H1 (cell line): ENCODE measurements at regions not wholly inside any gene's neighbourhood (a gene's known extent, or its start where the extent isn't known, plus 50 kb on each side); places are given as distances from the start of the nearest gene placed in this dataset.

Experiments used
- CTCF ChIA-PET: fragments of 300-600 bp; sonication (Branson Sonifier 250); formaldehyde crosslinking; loops from one replicate; lab custom pipeline; 2021; ENCODE audit not compliant: partially characterized antibody; lab: Charles Lee
- POLR2A ChIA-PET: fragments of 300-600 bp; sonication (Branson Sonifier 250); formaldehyde crosslinking; loops from one replicate; lab custom pipeline; 2021; ENCODE audit warnings: inconsistent platforms; ENCODE audit not compliant: partially characterized antibody; lab: Charles Lee
- DNase-seq, 2 experiments: peaks; one replicate each; pipeline versions ENCODE4 v3.0.0 to v3.0.0-alpha.2; 2010 to 2022; ENCODE audit warnings: low spot score in 2 of 2, low read depth in 1 of 2, mixed read lengths in 1 of 2
- FAIRE-seq: peaks from 2 replicates; lab custom pipeline; 2011; peaks lifted over from hg19 to GRCh38; lab: Jason Lieb, UNC
- H2AFZ ChIP-seq: 2 replicates; pipeline ENCODE4 v1.8.1; 2012; ENCODE audit warnings: low read length, inconsistent platforms
- H2AK5ac ChIP-seq: 2 replicates; pipeline ENCODE4 v1.6.1; 2013; ENCODE audit warnings: low read depth, low read length
- H2BK120ac ChIP-seq: replicated peaks from 2 replicates; pipeline ENCODE3; 2013; ENCODE audit warnings: low read depth, low read length, inconsistent platforms
- H2BK12ac ChIP-seq: 2 replicates; pipeline ENCODE4 v1.6.1; 2013; ENCODE audit warnings: low read depth, low read length
- H2BK15ac ChIP-seq: 2 replicates; pipeline ENCODE4 v1.6.1; 2013; ENCODE audit warnings: low read length
- H2BK20ac ChIP-seq: 2 replicates; pipeline ENCODE4 v1.6.1; 2013; ENCODE audit warnings: low read length
- H2BK5ac ChIP-seq: 2 replicates; pipeline ENCODE4 v1.6.1; 2013; ENCODE audit warnings: low read depth, low read length
- H3K14ac ChIP-seq: 2 replicates; pipeline ENCODE4 v1.6.1; 2013; ENCODE audit warnings: inconsistent platforms; ENCODE audit not compliant: insufficient read length
- H3K18ac ChIP-seq: 2 replicates; pipeline ENCODE4 v1.6.1; 2013; ENCODE audit warnings: low read length; ENCODE audit errors: extremely low read depth
- H3K23ac ChIP-seq: 2 replicates; pipeline ENCODE4 v1.6.1; 2013; ENCODE audit warnings: inconsistent platforms; ENCODE audit not compliant: insufficient read length
- H3K23me2 ChIP-seq: 2 replicates; pipeline ENCODE4 v1.6.1; 2013; ENCODE audit warnings: low read depth, low read length
- H3K27ac ChIP-seq: 2 replicates; pipeline ENCODE4 v1.6.1; 2011; ENCODE audit warnings: low read depth, low read length, inconsistent platforms
- H3K27me3 ChIP-seq, 4 experiments: replicated peaks in 1 of 4; 1 replicate in 1 of 4; 2 replicates in 3 of 4; pipeline versions ENCODE4 v1.6.1 to v1.8.1; 2011 to 2013; ENCODE audit warnings: low read length in 3 of 4, mild to moderate bottlenecking in 3 of 4, inconsistent platforms in 2 of 4, mixed read lengths in 2 of 4, moderate library complexity in 1 of 4; ENCODE audit not compliant: control insufficient read depth in 3 of 4, insufficient read depth in 3 of 4; ENCODE audit errors: extremely low read depth in 1 of 4
- H3K36me3 ChIP-seq, 4 experiments: 2 replicates each; pipeline versions ENCODE4 v1.6.1 to v1.8.1; 2011 to 2013; ENCODE audit warnings: mild to moderate bottlenecking in 4 of 4, low read length in 3 of 4, moderate library complexity in 2 of 4, control low read depth in 1 of 4, inconsistent platforms in 1 of 4; ENCODE audit not compliant: insufficient read depth in 4 of 4, control insufficient read depth in 2 of 4
- H3K4ac ChIP-seq: replicated peaks from 2 replicates; pipeline ENCODE3; 2013; ENCODE audit warnings: low read length, low read depth, mixed read lengths, inconsistent platforms; ENCODE audit not compliant: insufficient read length
- H3K4me1 ChIP-seq, 4 experiments: replicated peaks in 1 of 4; 1 replicate in 1 of 4; 2 replicates in 3 of 4; pipeline versions ENCODE4 v1.6.1 to v1.8.1; 2011 to 2013; ENCODE audit warnings: low read length in 3 of 4, inconsistent platforms in 2 of 4, mixed read lengths in 1 of 4; ENCODE audit not compliant: insufficient read depth in 4 of 4, control insufficient read depth in 3 of 4
- H3K4me2 ChIP-seq, 2 experiments: 2 replicates each; pipeline versions ENCODE4 v1.6.1 to v1.8.1; 2011 to 2013; ENCODE audit warnings: low read depth in 2 of 2, low read length in 2 of 2, control low read depth in 1 of 2, inconsistent platforms in 1 of 2, mild to moderate bottlenecking in 1 of 2; ENCODE audit not compliant: insufficient read depth in 1 of 2
- H3K4me3 ChIP-seq, 4 experiments: fragments of 200-600, 300-600 bp in 1 of 4; sonication (generic), shearing (Covaris generic), sonication (Bioruptor Twin) in 1 of 4; 2 replicates each; pipeline versions ENCODE4 v1.5.1 to v1.8.1; 2011 to 2016; ENCODE audit warnings: low read length in 4 of 4, low read depth in 3 of 4, control low read depth in 2 of 4, inconsistent platforms in 2 of 4, mild to moderate bottlenecking in 2 of 4, mixed read lengths in 1 of 4, moderate library complexity in 1 of 4; ENCODE audit not compliant: insufficient read depth in 2 of 4; ENCODE audit errors: extremely low read depth in 1 of 4
- H3K56ac ChIP-seq: replicated peaks from 2 replicates; pipeline ENCODE3; 2013; ENCODE audit warnings: low read depth, mild to moderate bottlenecking, mixed read lengths, low read length, inconsistent platforms; ENCODE audit not compliant: insufficient read length
- H3K79me1 ChIP-seq: 2 replicates; pipeline ENCODE4 v1.6.1; 2013; ENCODE audit warnings: low read depth, low read length, control low read depth
- H3K79me2 ChIP-seq, 2 experiments: 2 replicates each; pipeline versions ENCODE4 v1.6.1 to v1.8.1; 2012 to 2013; ENCODE audit warnings: low read length in 2 of 2, mild to moderate bottlenecking in 2 of 2, inconsistent platforms in 1 of 2; ENCODE audit not compliant: insufficient read depth in 2 of 2, control insufficient read depth in 1 of 2
- H3K9ac ChIP-seq, 4 experiments: replicated peaks in 1 of 4; 1 replicate in 1 of 4; 2 replicates in 3 of 4; pipeline versions ENCODE4 v1.6.1 to v1.8.1; 2011 to 2013; ENCODE audit warnings: low read depth in 3 of 4, low read length in 3 of 4, control low read depth in 2 of 4, mild to moderate bottlenecking in 2 of 4, moderate library complexity in 2 of 4, inconsistent platforms in 1 of 4; ENCODE audit errors: extremely low read depth in 1 of 4
- H3K9me3 ChIP-seq, 2 experiments: 2 replicates each; pipeline versions ENCODE4 v1.6.1 to v1.8.1; 2012 to 2013; ENCODE audit warnings: mild to moderate bottlenecking in 2 of 2, moderate library complexity in 2 of 2, control low read depth in 1 of 2, inconsistent platforms in 1 of 2, low read depth in 1 of 2, low read length in 1 of 2, mixed read lengths in 1 of 2; ENCODE audit not compliant: insufficient read depth in 2 of 2
- H4K20me1 ChIP-seq, 2 experiments: replicated peaks in 1 of 2; 2 replicates each; pipeline versions ENCODE3 to v1.8.1; 2011 to 2013; ENCODE audit warnings: inconsistent platforms in 2 of 2, low read length in 2 of 2, mild to moderate bottlenecking in 1 of 2; ENCODE audit not compliant: insufficient read depth in 2 of 2, control insufficient read depth in 1 of 2
- H4K5ac ChIP-seq: 2 replicates; pipeline ENCODE4 v1.6.1; 2013; ENCODE audit warnings: low read length, low read depth, mixed read lengths, inconsistent platforms; ENCODE audit not compliant: insufficient read length
- H4K8ac ChIP-seq: 2 replicates; pipeline ENCODE4 v1.8.0; 2013; ENCODE audit warnings: mild to moderate bottlenecking, moderate library complexity, low read length, inconsistent platforms; ENCODE audit not compliant: insufficient read depth; ENCODE audit errors: extremely low read depth
- H4K91ac ChIP-seq: replicated peaks from 2 replicates; pipeline ENCODE3; 2013; ENCODE audit warnings: low read length, mixed read lengths, inconsistent platforms; ENCODE audit not compliant: insufficient read length
- ASH2L ChIP-seq: fragments of 200-600, 300-600 bp; sonication (generic); IDR thresholded peaks from one replicate; pipeline ENCODE4 v1.7.1; 2017; ENCODE audit warnings: low read length
- CBX8 ChIP-seq: fragments of 300-800, 300-1000 bp; sonication (generic); IDR thresholded peaks from 2 replicates; pipeline ENCODE4 v1.7.1; 2016; ENCODE audit warnings: low read depth, low read length, borderline replicate concordance
- EP300 ChIP-seq, 2 experiments: IDR thresholded peaks; 1 replicate in 1 of 2; 2 replicates in 1 of 2; pipeline ENCODE4 v1.6.1; 2011 to 2012; ENCODE audit warnings: low read depth in 2 of 2, low read length in 2 of 2, mild to moderate bottlenecking in 2 of 2, borderline replicate concordance in 1 of 2, inconsistent platforms in 1 of 2, moderate library complexity in 1 of 2
- EZH2 ChIP-seq: fragments of 200-600 bp; sonication (generic); IDR thresholded peaks from 2 replicates; pipeline ENCODE4 v1.7.1; 2012; ENCODE audit warnings: low read depth, mild to moderate bottlenecking, moderate library complexity, low read length, inconsistent platforms; ENCODE audit not compliant: severe bottlenecking
- FOSL1 ChIP-seq: IDR thresholded peaks from 2 replicates; pipeline ENCODE4 v1.6.1; 2011; ENCODE audit warnings: mild to moderate bottlenecking, low read depth, low read length, moderate library complexity; ENCODE audit not compliant: insufficient read depth
- MAFK ChIP-seq: IDR thresholded peaks from 2 replicates; pipeline ENCODE4 v1.6.1; 2012; ENCODE audit warnings: low read depth, mild to moderate bottlenecking, improper control_type of control experiment, low read length
- POLR2AphosphoS5 ChIP-seq: IDR thresholded peaks from 2 replicates; pipeline ENCODE4 v1.6.1; 2011; ENCODE audit warnings: low read depth, low read length
- TAF1 ChIP-seq: IDR thresholded peaks from 2 replicates; pipeline ENCODE4 v1.6.1; 2011; ENCODE audit warnings: mild to moderate bottlenecking, low read depth, low read length
- TAF7 ChIP-seq: optimal IDR thresholded peaks from 2 replicates; pipeline ENCODE3; 2011; ENCODE audit warnings: low read depth, mild to moderate bottlenecking, inconsistent platforms, low read length, moderate library complexity, borderline replicate concordance
- TCF12 ChIP-seq: IDR thresholded peaks from 2 replicates; pipeline ENCODE4 v1.6.1; 2011; ENCODE audit warnings: low read depth, mild to moderate bottlenecking, low read length
- ZNF274 ChIP-seq: IDR thresholded peaks from 2 replicates; pipeline ENCODE4 v1.7.0; 2012; ENCODE audit warnings: low read length, borderline replicate concordance; ENCODE audit errors: extremely low read depth

DNA sequence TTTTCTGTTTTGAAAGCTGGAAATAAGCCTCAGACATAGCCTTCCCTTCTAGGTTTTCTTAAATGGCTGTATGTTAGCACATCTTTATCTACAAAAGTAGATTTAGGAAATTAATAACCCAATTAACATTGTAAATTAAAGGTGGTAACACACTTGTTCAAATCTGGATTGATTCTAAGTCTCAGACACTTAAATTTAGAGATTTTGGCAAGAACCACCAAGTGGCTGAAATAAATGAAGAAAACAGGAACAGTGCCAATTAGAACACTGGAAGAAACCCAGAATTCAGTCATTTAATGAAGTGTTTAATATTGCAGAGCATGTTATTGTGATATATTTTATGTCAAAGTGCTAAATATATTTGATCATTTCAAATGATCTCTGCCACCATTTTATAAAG lies 628.2 kb downstream of the USP25 start:
- Histone ChIP-seq H3K79me1 (no peaks in the 10 kb centered on the region), H3K9ac (no peak overlapping the region), H3K23ac (no peak overlapping the region), H3K4me1 (no peaks in the 10 kb centered on the region), H3K14ac (no peak overlapping the region), H2BK12ac (no peak overlapping the region), H3K36me3 (no peaks in the 10 kb centered on the region), H4K5ac (no peak overlapping the region), H2AFZ (no peak overlapping the region), H3K27ac (no peak overlapping the region), H3K4me3 (no peak overlapping the region), H2BK15ac (no peak overlapping the region), H2BK20ac (no peak overlapping the region), H3K18ac (no peak overlapping the region), H3K23me2 (no peaks in the 10 kb centered on the region), H3K27me3 (no peaks in the 10 kb centered on the region), H3K79me2 (no peaks in the 10 kb centered on the region), H2BK5ac (no peak overlapping the region), H2BK120ac (no peak overlapping the region), H4K91ac (no peak overlapping the region), H3K56ac (no peak overlapping the region), H2AK5ac (no peak overlapping the region), H4K8ac (no peak overlapping the region), H3K9me3 (no peaks in the 10 kb centered on the region), H3K4ac (no peak overlapping the region), H4K20me1 (no peaks in the 10 kb centered on the region), H3K4me2 (no peak overlapping the region)
- TF ChIP-seq ASH2L: no peak
- TF ChIP-seq TAF1: no peak
- TF ChIP-seq FOSL1: no peak
- TF ChIP-seq POLR2AphosphoS5: no peak
- no peak for TF ChIP-seq CBX8
- TF ChIP-seq EP300 (IDR thresholded peaks at IDR 0.05; ENCODE audit: borderline replicate concordance in 1 of 2, low read depth in 2 of 2, low read length in 2 of 2): no peak
- no peak for TF ChIP-seq ZNF274
- TF ChIP-seq EZH2: no peak
- no peak for TF ChIP-seq TCF12
- no peak for TF ChIP-seq TAF7
- no peak for TF ChIP-seq MAFK
- FAIRE-seq: no peak
- ChIA-PET CTCF (interaction anchor here (0.6 kb wide), 1 partner anchor 98 kb away, joined by 3 read pairs; no protein-coding TSS in a partner anchor), POLR2A (no interaction called here)
- no peak for DNase-seq
